ENCODE measurements at regions not wholly inside any gene's neighbourhood (a gene's known extent, or its start where the extent isn't known, plus 50 kb on each side); places are given as distances from the start of the nearest gene placed in this dataset.

DNA sequence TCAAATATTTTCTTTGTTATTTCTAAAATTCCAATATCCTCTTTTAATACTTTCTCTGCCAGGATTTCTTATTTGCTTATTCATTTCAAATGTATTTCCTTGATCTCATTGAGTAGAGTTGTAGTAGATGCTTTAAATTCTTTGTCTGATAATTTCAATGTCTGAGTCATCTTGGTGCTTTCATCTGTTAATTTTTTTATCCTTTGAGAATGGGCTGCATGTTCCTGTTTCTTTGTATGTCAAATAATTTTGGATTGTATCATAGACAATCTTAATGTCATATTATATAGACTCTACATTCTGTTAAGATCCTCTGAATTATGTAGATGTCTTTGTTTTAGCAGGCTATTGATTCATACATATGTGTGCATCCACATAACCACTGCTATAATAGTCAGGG lies 57.5 kb downstream of the MYEOV start:
- Histone ChIP-seq H3K4me1 (ENCODE audit: insufficient read depth, low read length) (no peaks in the 10 kb centered on the region), H3K23ac (ENCODE audit: insufficient read length, low read depth, low read length) (no peak overlapping the region), H3K23me2 (ENCODE audit: insufficient read length, low read depth, low read length, poor library complexity, severe bottlenecking) (no peaks in the 10 kb centered on the region), H3K9me3 (ENCODE audit: control insufficient read depth, low read depth, low read length) (no peaks in the 10 kb centered on the region), H2AFZ (ENCODE audit: low read length) (no peak overlapping the region), H3K27me3 (ENCODE audit: insufficient read depth, low read length) (no peaks in the 10 kb centered on the region), H2BK20ac (ENCODE audit: low read depth, low read length, poor library complexity, severe bottlenecking) (no peak overlapping the region), H3T11ph (ENCODE audit: low read length) (no peak overlapping the region), H3K4ac (ENCODE audit: low read depth, low read length) (no peak overlapping the region), H3K4me2 (ENCODE audit: insufficient read depth, insufficient read length, low read length) (no peak overlapping the region), H2BK120ac (ENCODE audit: low read depth, low read length, poor library complexity, severe bottlenecking) (no peak overlapping the region), H3K56ac (ENCODE audit: insufficient read length, low read depth, low read length) (no peak overlapping the region), H2AK5ac (ENCODE audit: insufficient read length, low read length) (no peak overlapping the region), H4K20me1 (ENCODE audit: control insufficient read depth, insufficient read depth, insufficient read length) (no peaks in the 10 kb centered on the region), H3K79me1 (ENCODE audit: insufficient read depth, low read depth, low read length, poor library complexity, severe bottlenecking) (no peaks in the 10 kb centered on the region), H3K9ac (ENCODE audit: extremely low read depth, insufficient read length, low read length) (no peak overlapping the region), H3K27ac (ENCODE audit: insufficient read length, low read depth, low read length) (no peak overlapping the region), H2BK15ac (ENCODE audit: low read depth, low read length) (no peak overlapping the region), H2BK5ac (ENCODE audit: insufficient read length, low read length) (no peak overlapping the region), H4K5ac (ENCODE audit: insufficient read length, low read depth, low read length) (no peak overlapping the region), H4K91ac (ENCODE audit: insufficient read length, low read depth, low read length) (no peak overlapping the region), H3K14ac (ENCODE audit: insufficient read depth, low read length) (no peak overlapping the region), H3K18ac (ENCODE audit: insufficient read length, low read depth, low read length) (no peak overlapping the region), H2BK12ac (ENCODE audit: insufficient read length, low read depth, low read length) (no peak overlapping the region), H3K79me2 (ENCODE audit: insufficient read depth, low read length) (no peaks in the 10 kb centered on the region), H4K8ac (replicated peaks; ENCODE audit: insufficient read length, low read depth, low read length) (no peak overlapping the region)
- Mint-ChIP-seq H3K4me1 (peaks cover 0 to 4% of the 10 kb centered on the region in 2 experiments; a peak in 2 of 4 replicates), H3K27me3 (ENCODE audit: low read depth) (peaks cover 5% of the 10 kb centered on the region; the same call in 1 of the 2 replicates), H3K27ac (no peak overlapping the region), H3K4me3 (no peak overlapping the region), H3K9me3 (peaks cover 0 to 4% of the 10 kb centered on the region in 2 experiments; a peak in 2 of 5 replicates), H3K36me3 (ENCODE audit: insufficient read depth in 1 of 3, low read depth in 3 of 3) (peaks cover 0 to 2% (median 0%) of the 10 kb centered on the region in 3 experiments; a peak in 1 of 7 replicates)
- no peak for DNase-seq
- TF ChIP-seq, protein P1, sequence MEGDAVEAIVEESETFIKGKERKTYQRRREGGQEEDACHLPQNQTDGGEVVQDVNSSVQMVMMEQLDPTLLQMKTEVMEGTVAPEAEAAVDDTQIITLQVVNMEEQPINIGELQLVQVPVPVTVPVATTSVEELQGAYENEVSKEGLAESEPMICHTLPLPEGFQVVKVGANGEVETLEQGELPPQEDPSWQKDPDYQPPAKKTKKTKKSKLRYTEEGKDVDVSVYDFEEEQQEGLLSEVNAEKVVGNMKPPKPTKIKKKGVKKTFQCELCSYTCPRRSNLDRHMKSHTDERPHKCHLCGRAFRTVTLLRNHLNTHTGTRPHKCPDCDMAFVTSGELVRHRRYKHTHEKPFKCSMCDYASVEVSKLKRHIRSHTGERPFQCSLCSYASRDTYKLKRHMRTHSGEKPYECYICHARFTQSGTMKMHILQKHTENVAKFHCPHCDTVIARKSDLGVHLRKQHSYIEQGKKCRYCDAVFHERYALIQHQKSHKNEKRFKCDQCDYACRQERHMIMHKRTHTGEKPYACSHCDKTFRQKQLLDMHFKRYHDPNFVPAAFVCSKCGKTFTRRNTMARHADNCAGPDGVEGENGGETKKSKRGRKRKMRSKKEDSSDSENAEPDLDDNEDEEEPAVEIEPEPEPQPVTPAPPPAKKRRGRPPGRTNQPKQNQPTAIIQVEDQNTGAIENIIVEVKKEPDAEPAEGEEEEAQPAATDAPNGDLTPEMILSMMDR (conservative IDR thresholded peaks at IDR 0.05): no peak

All from H9 (cell line).